Naive B cell (primary cell): ENCODE measurements at regions not wholly inside any gene's neighbourhood (a gene's known extent, or its start where the extent isn't known, plus 50 kb on each side); places are given as distances from the start of the nearest gene placed in this dataset.

Experiments
- ATAC-seq, 2 donors: fragments of 150-1000 bp; cut with Tn5 transposase; 2 replicates each; pipeline ENCODE4 v1.10.0; 2021; ENCODE audit warnings: low read depth in 2 of 2, mild to moderate bottlenecking in 2 of 2, moderate library complexity in 2 of 2
- DNase-seq: peaks from one replicate; pipeline ENCODE4 v3.0.0; 2022
- H3K27ac Mint-ChIP-seq, 6 donors: one replicate each; pipeline ENCODE4 v1.8.0; 2020 to 2022; ENCODE audit warnings: mild to moderate bottlenecking in 6 of 6, mixed read lengths in 6 of 6, moderate library complexity in 5 of 6, inconsistent platforms in 2 of 6
- H3K27me3 Mint-ChIP-seq, 3 donors: one replicate each; pipeline ENCODE4 v1.8.0; 2021 to 2022; ENCODE audit warnings: mixed read lengths in 3 of 3, mild to moderate bottlenecking in 1 of 3
- H3K36me3 Mint-ChIP-seq, 2 donors: one replicate each; pipeline ENCODE4 v1.8.0; 2020 to 2022; ENCODE audit warnings: mixed read lengths in 2 of 2, inconsistent platforms in 1 of 2, mild to moderate bottlenecking in 1 of 2
- H3K4me1 Mint-ChIP-seq, 3 donors: one replicate each; pipeline ENCODE4 v1.8.0; 2020 to 2022; ENCODE audit warnings: mixed read lengths in 3 of 3, inconsistent platforms in 1 of 3, mild to moderate bottlenecking in 1 of 3, moderate library complexity in 1 of 3
- H3K4me3 Mint-ChIP-seq, 8 donors: one replicate each; pipeline ENCODE4 v1.8.0; 2020 to 2022; ENCODE audit warnings: mild to moderate bottlenecking in 8 of 8, mixed read lengths in 8 of 8, moderate library complexity in 8 of 8, inconsistent platforms in 2 of 8
- H3K9me3 Mint-ChIP-seq, 7 donors: one replicate each; pipeline ENCODE4 v1.8.0; 2020 to 2022; ENCODE audit warnings: mixed read lengths in 7 of 7, mild to moderate bottlenecking in 5 of 7, inconsistent platforms in 2 of 7, moderate library complexity in 1 of 7

GRCh38 chr14:44814196-44814595 is 147.6 kb downstream of the KLHL28 start:
- DNase-seq (no peak), ATAC-seq (no peak)
- no peaks in the 10 kb centered on the region for H3K9me3 Mint-ChIP-seq
- H3K27me3 Mint-ChIP-seq: peaks cover 12 to 36% (median 33%) of the 10 kb centered on the region in 3 donors
- H3K27ac Mint-ChIP-seq: no peak overlapping the region
- H3K4me3 Mint-ChIP-seq: no peak overlapping the region
- no peaks in the 10 kb centered on the region for H3K4me1 Mint-ChIP-seq
- no peaks in the 10 kb centered on the region for H3K36me3 Mint-ChIP-seq

- Mint-ChIP-seq H3K4me3 (no peak overlapping the region), H3K36me3 (no peaks in the 10 kb centered on the region), H3K9me3 (no peaks in the 10 kb centered on the region), H3K27ac (no peak overlapping the region), H3K27me3 (peaks cover 6 to 25% (median 25%) of the 10 kb centered on the region in 3 donors), H3K4me1 (no peaks in the 10 kb centered on the region)
- ATAC-seq: no peak
- no peak for DNase-seq
These were observed 149.1 kb downstream of the KLHL28 start for GRCh38 chr14:44812672-44813071.

GRCh38 chr14:44804391-44804790 is 157.4 kb downstream of the KLHL28 start:
- DNase-seq (no peak), ATAC-seq (no peak)
- no peak overlapping the region for H3K27ac Mint-ChIP-seq
- no peaks in the 10 kb centered on the region for H3K9me3 Mint-ChIP-seq
- no peaks in the 10 kb centered on the region for H3K4me1 Mint-ChIP-seq
- peaks cover 4 to 20% (median 8%) of the 10 kb centered on the region in 3 donors for H3K27me3 Mint-ChIP-seq
- no peak overlapping the region for H3K4me3 Mint-ChIP-seq
- H3K36me3 Mint-ChIP-seq: no peaks in the 10 kb centered on the region

- Mint-ChIP-seq H3K4me1 (no peaks in the 10 kb centered on the region), H3K36me3 (no peaks in the 10 kb centered on the region), H3K4me3 (no peak overlapping the region), H3K27me3 (peaks cover 4 to 20% (median 8%) of the 10 kb centered on the region in 3 donors), H3K27ac (no peak overlapping the region), H3K9me3 (peaks cover 0 to 4% (median 0%) of the 10 kb centered on the region in 7 donors)
- ATAC-seq: peak in 1 of 2 donors; percentile 27
- DNase-seq: no peak
These were observed 158.4 kb downstream of the KLHL28 start for GRCh38 chr14:44803239-44803905.

GRCh38 chr14:44798386-44799242 is 163.1 kb downstream of the KLHL28 start:
- H3K27ac Mint-ChIP-seq: no peak overlapping the region

GRCh38 chr14:44795725-44796124 is 166.0 kb downstream of the KLHL28 start:
- Mint-ChIP-seq H3K27ac (no peak overlapping the region), H3K27me3 (peaks cover 0 to 10% (median 7%) of the 10 kb centered on the region in 3 donors), H3K36me3 (no peaks in the 10 kb centered on the region), H3K4me3 (no peak overlapping the region), H3K4me1 (no peaks in the 10 kb centered on the region), H3K9me3 (peaks cover 0 to 4% (median 0%) of the 10 kb centered on the region in 7 donors)
- ATAC-seq (no peak), DNase-seq (no peak)

More at GRCh38 chr14:44798386-44799242, 163.1 kb downstream of the KLHL28 start:
- Mint-ChIP-seq H3K4me3 (no peak overlapping the region), H3K4me1 (no peaks in the 10 kb centered on the region), H3K9me3 (peaks cover 0 to 4% (median 0%) of the 10 kb centered on the region in 7 donors), H3K36me3 (no peaks in the 10 kb centered on the region), H3K27me3 (peaks cover 0 to 7% (median 4%) of the 10 kb centered on the region in 3 donors)
- DNase-seq (no peak), ATAC-seq (no peak)

- no peaks in the 10 kb centered on the region for H3K36me3 Mint-ChIP-seq
- no peaks in the 10 kb centered on the region for H3K9me3 Mint-ChIP-seq
- DNase-seq: no peak
- no peak overlapping the region for H3K27ac Mint-ChIP-seq
- ATAC-seq: no peak
- no peak overlapping the region for H3K4me3 Mint-ChIP-seq
- H3K27me3 Mint-ChIP-seq: peaks cover 0 to 25% (median 0%) of the 10 kb centered on the region in 3 donors
- H3K4me1 Mint-ChIP-seq: no peaks in the 10 kb centered on the region
These were observed 170.0 kb downstream of the KLHL28 start for GRCh38 chr14:44791730-44792129.

- ATAC-seq (no peak), DNase-seq (no peak)
- Mint-ChIP-seq H3K4me3 (no peak overlapping the region), H3K27me3 (peaks cover 8 to 25% (median 9%) of the 10 kb centered on the region in 3 donors), H3K36me3 (no peaks in the 10 kb centered on the region), H3K4me1 (no peaks in the 10 kb centered on the region), H3K27ac (no peak overlapping the region), H3K9me3 (peaks cover 0 to 6% (median 0%) of the 10 kb centered on the region in 7 donors)
These were observed 173.1 kb downstream of the KLHL28 start for GRCh38 chr14:44788612-44789011.

GRCh38 chr14:44785096-44785495 is 176.7 kb downstream of the KLHL28 start:
- H3K9me3 Mint-ChIP-seq: peaks cover 0 to 6% (median 0%) of the 10 kb centered on the region in 7 donors
- H3K27ac Mint-ChIP-seq: no peak overlapping the region
- H3K27me3 Mint-ChIP-seq: peaks cover 8 to 19% (median 9%) of the 10 kb centered on the region in 3 donors
- H3K36me3 Mint-ChIP-seq: no peaks in the 10 kb centered on the region
- DNase-seq (no peak), ATAC-seq (no peak)
- no peaks in the 10 kb centered on the region for H3K4me1 Mint-ChIP-seq
- no peak overlapping the region for H3K4me3 Mint-ChIP-seq

- peaks cover 8 to 13% (median 9%) of the 10 kb centered on the region in 3 donors for H3K27me3 Mint-ChIP-seq
- ATAC-seq: no peak
- no peak overlapping the region for H3K27ac Mint-ChIP-seq
These were observed 177.8 kb downstream of the KLHL28 start for GRCh38 chr14:44783901-44784300.

GRCh38 chr14:44782775-44783238 is 178.9 kb downstream of the KLHL28 start:
- ATAC-seq (no peak), DNase-seq (no peak)
- Mint-ChIP-seq H3K27me3 (peaks cover 8 to 13% (median 9%) of the 10 kb centered on the region in 3 donors), H3K4me3 (no peak overlapping the region), H3K36me3 (no peaks in the 10 kb centered on the region), H3K4me1 (no peaks in the 10 kb centered on the region), H3K27ac (no peak overlapping the region), H3K9me3 (peaks cover 0 to 6% (median 0%) of the 10 kb centered on the region in 7 donors)

More at GRCh38 chr14:44783901-44784300, 177.8 kb downstream of the KLHL28 start:
- Mint-ChIP-seq H3K4me1 (no peaks in the 10 kb centered on the region), H3K4me3 (no peak overlapping the region), H3K36me3 (no peaks in the 10 kb centered on the region), H3K9me3 (peaks cover 0 to 6% (median 0%) of the 10 kb centered on the region in 7 donors)
- no peak for DNase-seq

- H3K4me3 Mint-ChIP-seq: no peak overlapping the region
- H3K36me3 Mint-ChIP-seq: no peaks in the 10 kb centered on the region
- ATAC-seq (no peak), DNase-seq (no peak)
- peaks cover 8 to 9% (median 8%) of the 10 kb centered on the region in 3 donors for H3K27me3 Mint-ChIP-seq
- H3K27ac Mint-ChIP-seq: no peak overlapping the region
- peaks cover 0 to 6% (median 0%) of the 10 kb centered on the region in 7 donors for H3K9me3 Mint-ChIP-seq
- no peaks in the 10 kb centered on the region for H3K4me1 Mint-ChIP-seq
These were observed 180.8 kb downstream of the KLHL28 start for GRCh38 chr14:44780989-44781388.

- Mint-ChIP-seq H3K36me3 (no peaks in the 10 kb centered on the region), H3K27me3 (peaks cover 0 to 8% (median 0%) of the 10 kb centered on the region in 3 donors), H3K27ac (no peak overlapping the region), H3K9me3 (no peaks in the 10 kb centered on the region), H3K4me3 (no peak overlapping the region), H3K4me1 (no peaks in the 10 kb centered on the region)
- no peak for ATAC-seq
- DNase-seq: no peak
These were observed 183.1 kb downstream of the KLHL28 start for GRCh38 chr14:44778604-44779003.
